ENCODE measurements at regions not wholly inside any gene's neighbourhood (a gene's known extent, or its start where the extent isn't known, plus 50 kb on each side); places are given as distances from the start of the nearest gene placed in this dataset.

GRCh38 chr18:26723981-26724380 lies 141.5 kb downstream of the AQP4 start:
- no peak for TF ChIP-seq CTCF (IDR thresholded peaks at IDR 0.05 in 4 of 5, conservative IDR thresholded peaks at IDR 0.05 in 1 of 5)
- TF ChIP-seq POLR2A (IDR thresholded peaks at IDR 0.05): no peak

Data from gastrocnemius medialis (tissue), 4 donors.